ENCODE measurements at regions not wholly inside any gene's neighbourhood (a gene's known extent, or its start where the extent isn't known, plus 50 kb on each side); places are given as distances from the start of the nearest gene placed in this dataset.
A peak's percentile ranks its signal among the peaks of the same experiment; 100 is the strongest.

GRCh38 chr20:51148941-51149340, 126.0 kb upstream of the KCNG1 start:
- no peak for DNase-seq
- H3K4me3 ChIP-seq (ENCODE audit: low read length), result no peak overlapping the region
- WGBS (ENCODE audit: insufficient coverage, low lambda C conversion rate), result no CpG with 5 or more reads among the region's 2 CpGs
- H3K27ac ChIP-seq (ENCODE audit: low read length), result no peak overlapping the region
- H3K4me1 ChIP-seq (ENCODE audit: control insufficient read depth, insufficient read depth, low read length), result no peaks in the 10 kb centered on the region
- peaks cover under 1% of the 10 kb centered on the region for H3K27me3 ChIP-seq (ENCODE audit: control insufficient read depth, insufficient read depth, low read length)
- H3K9me3 ChIP-seq (ENCODE audit: control insufficient read depth, low read depth, low read length), result no peaks in the 10 kb centered on the region
- no peaks in the 10 kb centered on the region for H3K36me3 ChIP-seq (ENCODE audit: control insufficient read depth, insufficient read depth, low read length)

- H3K36me3 ChIP-seq (ENCODE audit: control insufficient read depth, insufficient read depth, low read length), result no peaks in the 10 kb centered on the region
- no peak for DNase-seq
- no peak overlapping the region for H3K4me3 ChIP-seq (ENCODE audit: low read length)
- H3K27ac ChIP-seq (ENCODE audit: low read length), result no peak overlapping the region
- H3K27me3 ChIP-seq (ENCODE audit: control insufficient read depth, insufficient read depth, low read length), result no peaks in the 10 kb centered on the region
- H3K4me1 ChIP-seq (ENCODE audit: control insufficient read depth, insufficient read depth, low read length), result peaks cover under 1% of the 10 kb centered on the region
- WGBS (ENCODE audit: insufficient coverage, low lambda C conversion rate), result 100% methylated on average over 1 of the region's 5 CpGs
- H3K9me3 ChIP-seq (ENCODE audit: control insufficient read depth, low read depth, low read length), result no peaks in the 10 kb centered on the region
These were observed 121.6 kb upstream of the KCNG1 start for GRCh38 chr20:51144476-51144875.

GRCh38 chr20:51143652-51144051, 120.7 kb upstream of the KCNG1 start:
- WGBS (ENCODE audit: insufficient coverage, low lambda C conversion rate), result no CpG with 5 or more reads among the region's 2 CpGs
- Histone ChIP-seq H3K4me1 (ENCODE audit: control insufficient read depth, insufficient read depth, low read length) (peaks cover 6% of the 10 kb centered on the region), H3K27me3 (ENCODE audit: control insufficient read depth, insufficient read depth, low read length) (no peaks in the 10 kb centered on the region), H3K36me3 (ENCODE audit: control insufficient read depth, insufficient read depth, low read length) (no peaks in the 10 kb centered on the region), H3K9me3 (ENCODE audit: control insufficient read depth, low read depth, low read length) (no peaks in the 10 kb centered on the region), H3K27ac (ENCODE audit: low read length) (no peak overlapping the region), H3K4me3 (ENCODE audit: low read length) (no peak overlapping the region)
- no peak for DNase-seq

DNA sequence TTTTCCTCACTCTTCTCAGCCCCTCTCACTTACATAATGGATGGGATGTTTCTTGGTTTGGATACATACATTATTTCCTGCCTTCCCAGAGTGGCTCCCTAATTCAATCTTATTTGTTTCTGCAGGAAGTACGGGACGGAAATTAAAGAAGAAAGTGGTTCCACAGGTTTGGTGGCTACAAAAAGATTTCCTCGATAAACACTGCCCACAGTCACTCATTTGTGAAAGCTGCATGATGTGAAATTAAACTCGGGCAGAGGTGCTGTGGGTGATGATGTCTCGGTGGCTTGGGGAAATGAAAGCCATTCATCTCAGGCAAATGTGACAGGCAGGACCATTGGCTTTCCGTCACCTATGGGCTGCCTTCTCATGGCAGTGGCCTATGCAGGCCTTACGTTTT, 119.5 kb upstream of the KCNG1 start:
- Histone ChIP-seq H3K27ac (ENCODE audit: low read length) (no peak overlapping the region), H3K9me3 (ENCODE audit: control insufficient read depth, low read depth, low read length) (no peaks in the 10 kb centered on the region), H3K27me3 (ENCODE audit: control insufficient read depth, insufficient read depth, low read length) (no peaks in the 10 kb centered on the region), H3K4me3 (ENCODE audit: low read length) (no peak overlapping the region), H3K4me1 (ENCODE audit: control insufficient read depth, insufficient read depth, low read length) (peaks cover 15% of the 10 kb centered on the region), H3K36me3 (ENCODE audit: control insufficient read depth, insufficient read depth, low read length) (no peaks in the 10 kb centered on the region)
- no peak for DNase-seq
- WGBS (ENCODE audit: insufficient coverage, low lambda C conversion rate), result 65% methylated on average over 3 of the region's 7 CpGs

DNA sequence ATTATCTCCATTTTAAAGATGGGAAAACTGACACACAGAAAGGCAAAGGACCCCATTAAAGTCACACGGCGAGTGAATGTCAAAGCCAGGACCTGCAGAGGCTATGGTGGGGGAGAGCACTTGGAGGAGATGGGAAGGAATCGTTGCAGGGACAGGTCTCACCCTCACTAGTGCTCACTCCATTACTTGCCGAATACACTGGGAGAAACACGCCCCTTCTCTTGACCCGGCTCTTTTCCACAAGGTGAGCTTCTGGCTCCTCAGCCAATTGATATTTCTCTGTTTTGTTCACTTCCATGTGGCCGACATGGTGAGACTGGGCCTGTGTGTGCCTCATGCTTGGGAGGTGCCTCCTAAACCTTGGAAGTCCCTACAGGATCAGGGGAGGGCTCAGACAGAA, 117.8 kb upstream of the KCNG1 start:
- Histone ChIP-seq H3K36me3 (ENCODE audit: control insufficient read depth, insufficient read depth, low read length) (no peaks in the 10 kb centered on the region), H3K4me1 (ENCODE audit: control insufficient read depth, insufficient read depth, low read length) (peaks cover 30% of the 10 kb centered on the region), H3K4me3 (ENCODE audit: low read length) (no peak overlapping the region), H3K9me3 (ENCODE audit: control insufficient read depth, low read depth, low read length) (no peaks in the 10 kb centered on the region), H3K27ac (ENCODE audit: low read length) (no peak overlapping the region), H3K27me3 (ENCODE audit: control insufficient read depth, insufficient read depth, low read length) (no peaks in the 10 kb centered on the region)
- WGBS (ENCODE audit: insufficient coverage, low lambda C conversion rate), result no CpG with 5 or more reads among the region's 7 CpGs
- no peak for DNase-seq

DNA sequence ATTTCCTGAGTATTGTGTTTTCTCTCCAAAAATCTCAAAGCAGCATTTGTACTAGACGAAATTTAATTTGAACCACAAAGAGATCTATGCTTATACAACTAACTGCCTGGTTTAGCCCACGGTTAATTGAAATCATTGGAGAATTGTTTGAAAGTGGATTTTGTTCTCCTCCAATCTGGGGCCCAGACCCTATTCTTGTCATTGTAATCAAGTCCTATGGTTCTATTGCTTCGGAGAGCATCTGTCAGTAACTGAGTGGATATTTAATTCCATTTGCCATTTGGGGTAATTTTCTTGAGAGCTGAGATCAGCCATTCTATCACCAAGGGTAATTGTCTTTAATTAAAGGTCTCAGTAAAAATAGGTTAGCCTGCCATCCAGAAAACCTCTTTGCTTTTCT, 117.0 kb upstream of the KCNG1 start:
- Histone ChIP-seq H3K27me3 (ENCODE audit: control insufficient read depth, insufficient read depth, low read length) (no peaks in the 10 kb centered on the region), H3K27ac (ENCODE audit: low read length) (no peak overlapping the region), H3K4me3 (ENCODE audit: low read length) (no peak overlapping the region), H3K4me1 (ENCODE audit: control insufficient read depth, insufficient read depth, low read length) (peaks cover 38% of the 10 kb centered on the region), H3K9me3 (ENCODE audit: control insufficient read depth, low read depth, low read length) (no peaks in the 10 kb centered on the region), H3K36me3 (ENCODE audit: control insufficient read depth, insufficient read depth, low read length) (no peaks in the 10 kb centered on the region)
- DNase-seq, result no peak
- 100% methylated on average over 2 of the region's 3 CpGs for WGBS (ENCODE audit: insufficient coverage, low lambda C conversion rate)

- no CpG with 5 or more reads among the region's 4 CpGs for WGBS (ENCODE audit: insufficient coverage, low lambda C conversion rate)
- Histone ChIP-seq H3K4me1 (ENCODE audit: control insufficient read depth, insufficient read depth, low read length) (peaks cover 49% of the 10 kb centered on the region), H3K9me3 (ENCODE audit: control insufficient read depth, low read depth, low read length) (no peaks in the 10 kb centered on the region), H3K4me3 (ENCODE audit: low read length) (no peak overlapping the region), H3K36me3 (ENCODE audit: control insufficient read depth, insufficient read depth, low read length) (no peaks in the 10 kb centered on the region), H3K27me3 (ENCODE audit: control insufficient read depth, insufficient read depth, low read length) (no peaks in the 10 kb centered on the region), H3K27ac (ENCODE audit: low read length) (no peak overlapping the region)
- DNase-seq, result no peak
These were observed 115.7 kb upstream of the KCNG1 start for GRCh38 chr20:51138576-51138975.

- no peak for DNase-seq
- Histone ChIP-seq H3K4me1 (ENCODE audit: control insufficient read depth, insufficient read depth, low read length) (peaks cover 60% of the 10 kb centered on the region), H3K36me3 (ENCODE audit: control insufficient read depth, insufficient read depth, low read length) (no peaks in the 10 kb centered on the region), H3K4me3 (ENCODE audit: low read length) (no peak overlapping the region), H3K9me3 (ENCODE audit: control insufficient read depth, low read depth, low read length) (no peaks in the 10 kb centered on the region), H3K27ac (ENCODE audit: low read length) (peak overlapping the region; percentile 91), H3K27me3 (ENCODE audit: control insufficient read depth, insufficient read depth, low read length) (no peaks in the 10 kb centered on the region)
- WGBS (ENCODE audit: insufficient coverage, low lambda C conversion rate), result 100% methylated on average over 1 of the region's 3 CpGs
These were observed 114.6 kb upstream of the KCNG1 start for GRCh38 chr20:51137461-51137860.

GRCh38 chr20:51135926-51136715, 113.2 kb upstream of the KCNG1 start:
- Histone ChIP-seq H3K36me3 (ENCODE audit: control insufficient read depth, insufficient read depth, low read length) (no peaks in the 10 kb centered on the region), H3K4me1 (ENCODE audit: control insufficient read depth, insufficient read depth, low read length) (peaks cover 66% of the 10 kb centered on the region), H3K9me3 (ENCODE audit: control insufficient read depth, low read depth, low read length) (no peaks in the 10 kb centered on the region), H3K4me3 (ENCODE audit: low read length) (no peak overlapping the region), H3K27me3 (ENCODE audit: control insufficient read depth, insufficient read depth, low read length) (no peaks in the 10 kb centered on the region), H3K27ac (ENCODE audit: low read length) (peak overlapping the region; percentile 91)
- peak; percentile 89 to 95 for DNase-seq
- WGBS (ENCODE audit: insufficient coverage, low lambda C conversion rate), result 60% methylated on average over 1 of the region's 7 CpGs

DNA sequence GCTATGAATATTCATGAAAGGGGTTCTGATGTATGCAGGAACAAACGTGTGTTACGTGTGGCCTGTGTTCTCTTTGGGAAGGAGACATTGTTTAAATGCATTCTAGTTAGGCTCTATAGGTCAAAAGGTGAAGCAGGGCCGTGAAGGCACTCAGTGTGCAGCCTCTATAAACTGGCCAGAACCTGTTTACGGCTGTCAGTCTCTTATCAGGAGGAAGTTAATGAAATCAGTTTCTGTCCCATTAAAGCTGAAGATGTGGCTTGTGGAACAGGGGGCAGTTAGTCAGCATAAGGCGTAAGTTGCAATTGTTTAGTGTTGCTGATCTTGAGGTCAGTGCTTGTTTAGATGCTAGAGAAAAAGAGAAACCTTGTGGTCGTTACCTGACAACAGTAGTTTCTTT, 111.5 kb upstream of the KCNG1 start:
- no peak overlapping the region for H3K4me3 ChIP-seq (ENCODE audit: low read length)
- no peaks in the 10 kb centered on the region for H3K27me3 ChIP-seq (ENCODE audit: control insufficient read depth, insufficient read depth, low read length)
- whole genome bisulfite sequencing (ENCODE audit: insufficient coverage, low lambda C conversion rate), result no CpG with 5 or more reads among the region's 6 CpGs
- DNase-seq, result peak; percentile 61 to 81
- H3K36me3 ChIP-seq (ENCODE audit: control insufficient read depth, insufficient read depth, low read length), result no peaks in the 10 kb centered on the region
- H3K27ac ChIP-seq (ENCODE audit: low read length), result peak overlapping the region; percentile 91
- H3K9me3 ChIP-seq (ENCODE audit: control insufficient read depth, low read depth, low read length), result no peaks in the 10 kb centered on the region
- H3K4me1 ChIP-seq (ENCODE audit: control insufficient read depth, insufficient read depth, low read length), result peaks cover 66% of the 10 kb centered on the region

DNA sequence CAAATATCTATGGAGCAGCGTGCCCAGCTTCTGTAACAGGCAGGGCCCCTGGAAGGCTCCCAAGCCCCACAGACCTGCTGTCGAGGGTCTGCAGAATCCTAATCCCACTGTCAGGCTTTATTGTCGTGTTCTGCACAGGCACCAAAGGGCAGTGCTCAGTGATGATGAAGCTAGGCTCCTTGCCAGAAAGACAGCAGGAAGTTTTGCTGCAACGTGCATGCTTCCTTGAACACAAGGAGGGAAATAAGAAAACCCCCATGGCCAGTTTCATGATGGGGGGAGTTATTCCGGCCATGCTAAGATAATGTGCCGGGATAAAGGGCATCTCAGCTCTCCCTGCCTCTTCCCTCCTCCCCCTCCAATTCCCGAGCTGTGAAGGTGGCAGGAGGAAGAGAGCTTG, 109.4 kb upstream of the KCNG1 start:
- Histone ChIP-seq H3K9me3 (ENCODE audit: control insufficient read depth, low read depth, low read length) (no peaks in the 10 kb centered on the region), H3K36me3 (ENCODE audit: control insufficient read depth, insufficient read depth, low read length) (no peaks in the 10 kb centered on the region), H3K4me1 (ENCODE audit: control insufficient read depth, insufficient read depth, low read length) (peaks cover 60% of the 10 kb centered on the region), H3K4me3 (ENCODE audit: low read length) (no peak overlapping the region), H3K27me3 (ENCODE audit: control insufficient read depth, insufficient read depth, low read length) (no peaks in the 10 kb centered on the region), H3K27ac (ENCODE audit: low read length) (peak overlapping the region; percentile 79)
- no CpG with 5 or more reads among the region's 7 CpGs for WGBS (ENCODE audit: insufficient coverage, low lambda C conversion rate)
- peak; percentile 31 to 77 for DNase-seq
